ENCODE measurements at regions not wholly inside any gene's neighbourhood (a gene's known extent, or its start where the extent isn't known, plus 50 kb on each side); places are given as distances from the start of the nearest gene placed in this dataset.
"Not testable (repeated sequence)": the region's sequence is repeated elsewhere in the genome, so short reads cannot be mapped to it uniquely, and the experiment has no call there.

GRCh38 chr9:106085479-106085878, 391.1 kb downstream of the TMEM38B start:
- TF ChIP-seq CTCF (IDR thresholded peaks at IDR 0.05; ENCODE audit: low read depth, low read length), result no peak

GRCh38 chr9:106092083-106092482, 397.7 kb downstream of the TMEM38B start:
- H3K4me3 ChIP-seq (ENCODE audit: low read depth, low read length), result no peak overlapping the region
- TF ChIP-seq CTCF (IDR thresholded peaks at IDR 0.05; ENCODE audit: low read depth, low read length), result no peak

More at GRCh38 chr9:106085479-106085878, 391.1 kb downstream of the TMEM38B start:
- H3K4me3 ChIP-seq (ENCODE audit: low read depth, low read length), result no peak overlapping the region

GRCh38 chr9:106102821-106103220, 408.5 kb downstream of the TMEM38B start:
- H3K4me3 ChIP-seq (ENCODE audit: low read depth, low read length), result no peak overlapping the region
- TF ChIP-seq CTCF (IDR thresholded peaks at IDR 0.05; ENCODE audit: low read depth, low read length), result no peak

GRCh38 chr9:106104887-106105286, 410.5 kb downstream of the TMEM38B start:
- TF ChIP-seq CTCF (IDR thresholded peaks at IDR 0.05; ENCODE audit: low read depth, low read length), result no peak
- H3K4me3 ChIP-seq (ENCODE audit: low read depth, low read length), result no peak overlapping the region

GRCh38 chr9:106106396-106106795, 412.1 kb downstream of the TMEM38B start:
- TF ChIP-seq CTCF (IDR thresholded peaks at IDR 0.05; ENCODE audit: low read depth, low read length), result no peak
- no peak overlapping the region for H3K4me3 ChIP-seq (ENCODE audit: low read depth, low read length)

- TF ChIP-seq CTCF (IDR thresholded peaks at IDR 0.05; ENCODE audit: low read depth, low read length), result no peak
- H3K4me3 ChIP-seq (ENCODE audit: low read depth, low read length), result no peak overlapping the region
Observed at GRCh38 chr9:106107716-106108115, 413.4 kb downstream of the TMEM38B start.

GRCh38 chr9:106109706-106110105, 415.4 kb downstream of the TMEM38B start:
- not testable (repeated sequence) for H3K4me3 ChIP-seq (ENCODE audit: low read depth, low read length)

- TF ChIP-seq CTCF (IDR thresholded peaks at IDR 0.05; ENCODE audit: low read depth, low read length), result no peak
- H3K4me3 ChIP-seq (ENCODE audit: low read depth, low read length), result no peak overlapping the region
Observed at GRCh38 chr9:106110483-106110882, 416.1 kb downstream of the TMEM38B start.

All from WI38 (cell line).